ENCODE measurements at regions not wholly inside any gene's neighbourhood (a gene's known extent, or its start where the extent isn't known, plus 50 kb on each side); places are given as distances from the start of the nearest gene placed in this dataset.
"Not testable (repeated sequence)": the region's sequence is repeated elsewhere in the genome, so short reads cannot be mapped to it uniquely, and the experiment has no call there.

DNA sequence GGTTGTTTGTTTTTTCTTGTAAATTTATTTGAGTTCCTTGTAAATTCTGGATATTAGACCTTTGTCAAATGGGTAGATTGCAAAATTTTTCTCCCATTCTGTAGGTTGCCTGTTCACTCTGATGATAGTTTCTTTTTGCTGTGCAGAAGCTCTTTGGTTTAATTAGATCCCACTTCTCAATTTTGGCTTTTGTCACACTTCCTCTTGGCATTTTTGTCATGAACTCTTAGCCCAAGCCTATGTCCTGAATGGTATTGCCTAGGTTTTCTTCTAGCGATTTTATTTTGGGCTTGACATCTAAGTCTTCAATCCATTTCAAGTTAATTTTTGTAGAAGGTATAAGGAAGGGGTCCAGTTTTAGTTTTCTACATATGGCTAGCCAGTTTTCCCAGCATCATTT, 82.8 kb upstream of the PHACTR1 start:
- not testable (repeated sequence) for DNase-seq

DNA sequence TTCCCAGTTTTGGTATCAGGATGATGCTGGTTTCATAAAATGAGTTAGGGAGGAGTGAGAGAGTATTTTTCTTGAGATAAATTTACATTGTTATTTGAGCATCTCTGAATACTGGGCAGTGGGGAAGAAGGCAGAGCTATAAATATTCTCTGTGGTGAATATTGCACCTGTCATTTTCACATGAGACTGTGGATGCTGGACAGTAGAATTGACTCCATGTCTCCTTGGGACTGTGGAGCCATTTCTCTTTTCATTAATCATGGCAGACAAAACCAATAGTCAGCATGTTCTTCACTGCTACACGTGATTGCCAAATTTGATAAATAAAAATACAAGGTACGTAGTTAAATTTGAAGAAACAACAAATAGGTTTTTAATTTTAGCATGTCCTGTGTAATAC, 81.2 kb upstream of the PHACTR1 start:
- DNase-seq: no peak

DNA sequence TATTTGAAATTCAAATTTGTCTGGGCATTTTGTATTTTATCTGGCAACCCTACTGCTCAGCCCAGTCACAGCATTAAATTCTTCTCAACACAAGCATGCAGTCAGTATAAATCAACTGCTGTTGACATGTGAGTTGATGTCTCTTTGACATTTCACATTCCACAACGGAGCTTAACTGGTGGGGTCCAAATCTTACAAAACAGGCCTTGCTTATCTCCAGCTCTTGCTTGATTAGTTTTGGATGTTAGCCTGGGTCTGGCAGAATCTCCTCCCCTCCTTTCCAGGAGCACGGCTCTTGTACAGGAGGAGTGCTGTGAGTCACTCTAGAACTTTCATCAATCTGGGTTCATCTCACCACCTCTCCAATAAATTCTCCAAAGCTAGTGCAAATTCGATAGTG, 80.8 kb upstream of the PHACTR1 start:
- no peak for DNase-seq

DNA sequence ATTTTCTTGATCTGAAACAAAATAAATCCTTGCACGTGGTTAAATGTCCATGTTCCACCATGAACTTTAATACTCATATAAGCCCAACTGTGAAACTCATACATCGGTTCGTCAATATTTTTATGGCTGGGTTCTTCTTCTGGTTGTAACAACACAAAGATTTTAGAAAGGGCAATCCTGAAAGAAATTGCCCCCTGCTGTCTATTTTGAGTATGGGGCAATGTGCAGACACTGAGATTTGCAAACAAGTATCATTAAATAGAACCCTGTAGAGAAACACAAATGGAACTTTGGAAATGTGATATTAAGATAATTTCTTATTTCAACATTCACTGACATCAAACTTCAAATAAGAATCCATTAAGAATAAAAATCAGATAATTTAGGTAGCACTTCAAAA, 80.2 kb upstream of the PHACTR1 start:
- no peak for DNase-seq

DNA sequence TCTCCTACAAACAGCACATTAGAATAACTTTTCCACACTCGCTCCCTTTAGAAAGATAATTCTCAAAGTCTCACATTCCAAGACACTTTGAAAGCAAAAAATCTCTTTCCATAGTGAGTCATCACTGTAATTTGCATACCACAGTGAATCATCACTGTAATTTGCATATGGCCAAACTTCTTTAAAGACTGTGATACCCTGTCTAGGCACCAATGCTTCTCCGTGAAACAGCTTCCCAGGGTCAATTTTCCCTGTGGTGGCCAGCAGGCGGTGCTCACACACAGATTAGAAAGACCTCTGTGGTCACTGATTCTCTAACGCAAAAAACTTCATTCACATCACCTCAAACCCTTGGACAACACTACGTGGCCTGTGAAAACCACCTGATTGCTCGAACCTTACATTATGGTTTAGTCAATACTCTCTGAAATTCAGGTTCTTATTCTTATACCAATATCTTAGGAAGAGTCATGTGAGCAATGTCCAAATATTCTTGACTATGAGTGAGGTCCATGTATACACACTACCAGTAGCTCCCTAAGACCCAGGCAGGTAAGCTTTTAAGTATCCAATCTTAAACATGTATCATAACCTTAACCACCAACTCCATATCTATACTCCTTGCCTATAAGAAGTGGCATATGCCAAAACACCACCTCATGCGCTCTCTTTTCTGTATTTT, 78.5 kb upstream of the PHACTR1 start:
- peak; percentile 36 for DNase-seq

DNA sequence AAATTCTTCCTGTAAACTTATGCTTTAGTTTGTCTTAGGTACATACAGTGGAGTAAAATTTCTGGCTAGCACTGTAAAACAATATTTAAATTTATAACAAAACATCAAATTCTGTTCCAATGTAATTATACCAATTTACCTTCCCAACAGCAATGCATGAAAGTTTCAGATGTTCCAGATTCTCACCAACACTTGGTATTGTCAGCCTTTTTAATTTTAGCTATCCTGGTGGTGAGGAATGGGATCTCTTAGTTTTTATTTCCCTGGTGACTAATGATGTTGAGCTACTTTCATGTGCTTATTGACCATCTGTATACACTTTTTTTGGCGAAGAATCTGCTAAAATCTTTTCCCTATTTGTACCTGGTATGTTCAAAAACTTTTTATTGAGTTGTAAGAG, 76.1 kb upstream of the PHACTR1 start:
- no peak for DNase-seq

DNA sequence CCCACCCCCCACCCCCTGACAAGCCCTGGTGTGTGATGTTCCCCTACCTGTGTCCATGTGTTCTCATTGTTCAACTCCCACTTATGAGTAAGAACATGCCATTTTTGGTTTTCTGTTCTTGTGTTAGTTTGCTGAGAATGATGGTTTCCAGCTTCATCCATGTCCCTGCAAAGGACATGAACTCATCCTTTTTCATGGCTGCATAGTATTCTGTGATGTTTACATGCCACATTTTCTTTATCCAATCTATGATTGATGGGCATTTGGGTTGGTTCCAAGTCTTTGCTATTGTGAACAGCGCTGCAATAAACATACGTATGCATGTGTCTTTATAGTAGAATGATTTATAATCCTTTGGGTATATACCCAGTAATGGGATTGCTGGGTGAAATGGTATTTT, 74.8 kb upstream of the PHACTR1 start:
- DNase-seq: not testable (repeated sequence)

DNA sequence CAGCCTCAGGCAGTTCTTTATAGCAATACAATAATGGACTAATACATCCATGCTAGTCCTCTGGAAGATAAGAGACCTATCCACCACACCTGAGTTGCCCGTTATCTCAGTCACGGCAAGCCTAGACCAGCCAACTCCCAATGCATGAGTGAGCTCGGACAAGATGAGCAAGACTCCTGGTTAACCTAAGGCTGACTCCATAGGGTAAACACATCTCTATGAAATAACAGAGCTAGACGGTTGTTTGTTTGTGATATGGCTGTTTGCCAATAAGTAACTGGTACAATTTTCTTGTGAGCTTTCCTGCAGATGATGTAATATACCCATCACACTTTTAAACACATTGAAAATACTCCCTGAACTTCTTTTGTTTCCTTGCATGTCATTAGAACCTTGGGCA, 70.6 kb upstream of the PHACTR1 start:
- DNase-seq: no peak

DNA sequence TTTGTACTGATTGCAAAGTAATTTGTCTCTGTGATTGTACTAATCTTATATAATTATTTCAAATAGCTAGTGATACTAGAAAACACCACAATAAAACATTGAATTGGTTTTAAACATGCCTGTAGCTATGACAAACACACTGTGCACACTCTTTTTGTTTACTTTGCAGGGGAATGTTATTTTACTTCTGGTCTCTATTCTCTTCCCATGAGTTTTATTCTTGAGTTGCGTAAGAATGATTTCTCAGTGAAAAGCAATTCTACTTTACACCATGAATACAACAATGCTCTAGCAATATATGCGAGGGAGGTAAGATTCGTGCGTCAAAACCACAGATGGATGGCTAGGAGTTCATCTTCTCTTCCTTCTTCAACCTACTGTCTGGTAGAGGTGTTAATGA, 68.4 kb upstream of the PHACTR1 start:
- DNase-seq: no peak

DNA sequence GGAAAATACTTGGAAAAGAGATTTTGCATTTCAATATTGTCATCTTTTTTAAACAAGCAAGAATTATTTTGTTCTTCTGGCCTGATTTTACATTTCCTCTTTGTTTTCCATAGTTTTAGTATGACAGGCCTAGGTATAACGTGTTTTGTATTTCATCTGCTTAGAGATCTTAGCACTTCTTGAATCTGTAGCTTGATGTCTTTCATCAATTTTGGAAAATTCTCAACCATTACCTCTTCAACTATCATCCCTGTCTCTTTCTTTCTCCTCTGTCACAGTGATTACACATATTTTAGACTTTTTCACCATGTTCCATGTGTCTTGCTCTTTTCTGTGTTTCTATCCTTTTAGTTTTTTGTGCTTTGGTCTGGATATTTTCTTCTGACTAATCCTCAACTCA, 67.2 kb upstream of the PHACTR1 start:
- DNase-seq: no peak

DNA sequence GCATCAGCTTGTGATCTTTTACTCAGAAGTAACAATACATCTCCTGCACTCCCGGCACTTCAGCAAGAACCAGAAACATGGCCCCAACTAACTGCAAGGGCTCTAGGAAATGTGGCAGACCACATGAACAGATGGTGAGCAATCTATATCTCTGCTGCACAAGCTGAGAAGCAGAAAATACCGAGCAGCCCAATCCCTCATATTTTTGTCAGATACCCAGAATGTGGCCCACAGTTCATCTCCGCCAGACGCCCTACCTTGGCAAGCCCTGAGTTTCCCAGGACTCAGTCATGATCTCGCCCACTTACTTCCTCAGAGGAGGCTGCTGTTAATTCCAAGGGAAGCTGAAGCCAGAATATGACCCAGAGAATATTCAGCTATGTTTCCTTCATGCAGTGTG, 63.1 kb upstream of the PHACTR1 start:
- DNase-seq: no peak

DNA sequence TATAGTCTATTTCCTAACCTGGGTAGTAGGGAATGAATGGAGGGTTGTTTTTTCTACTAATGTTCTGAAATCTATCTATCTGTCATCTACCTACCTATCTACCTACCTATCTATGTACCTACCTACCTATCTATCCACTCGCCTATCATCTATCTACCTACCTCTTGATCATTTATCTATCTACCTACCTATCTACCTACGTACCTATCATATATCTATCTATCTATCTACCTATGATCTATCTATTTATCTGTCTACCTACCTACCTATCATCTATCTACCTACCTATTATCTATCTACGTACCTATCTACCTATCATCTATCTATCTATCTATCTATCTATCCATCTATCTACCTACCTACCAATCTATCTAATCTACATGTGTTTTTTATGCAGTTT, 62.5 kb upstream of the PHACTR1 start:
- DNase-seq: no peak

DNA sequence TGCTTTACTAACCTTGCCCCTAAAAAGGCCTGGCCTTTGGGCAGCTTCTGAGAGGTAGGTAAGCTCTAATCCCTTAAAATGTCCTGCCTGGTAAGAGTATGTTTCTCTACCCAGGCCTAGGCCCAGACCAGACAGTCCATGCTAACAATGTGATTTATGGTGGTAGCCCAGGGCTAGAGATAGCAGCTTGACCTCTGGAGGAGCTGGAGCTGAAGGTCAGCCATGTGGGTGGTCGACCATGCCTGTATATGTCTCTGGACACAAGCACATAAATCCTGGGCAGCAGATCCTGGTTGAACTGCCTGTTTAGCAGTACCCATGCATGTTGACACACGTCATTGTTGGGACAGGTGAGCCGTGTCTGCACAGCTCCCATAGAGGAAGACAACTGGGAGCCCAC, 62.1 kb upstream of the PHACTR1 start:
- DNase-seq: no peak

DNA sequence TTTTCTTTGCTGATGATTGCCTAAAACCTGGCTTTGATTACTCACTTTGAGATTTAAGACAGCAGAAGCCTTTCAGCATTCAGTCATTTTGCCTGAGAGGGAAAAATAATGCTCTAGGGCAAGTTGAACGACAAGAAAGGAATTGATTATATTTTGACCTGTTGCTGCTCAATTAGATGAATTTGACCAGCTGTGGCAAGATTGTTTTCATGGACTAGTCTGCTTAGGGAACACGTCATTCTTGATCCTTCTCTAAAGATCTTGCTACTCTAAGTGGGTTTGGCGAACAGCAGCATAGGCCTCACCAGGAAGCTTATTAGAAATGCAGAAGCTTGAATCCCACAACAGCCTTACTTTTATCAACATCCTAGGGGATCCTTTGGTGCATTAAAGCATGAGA, 59.7 kb upstream of the PHACTR1 start:
- DNase-seq: no peak

DNA sequence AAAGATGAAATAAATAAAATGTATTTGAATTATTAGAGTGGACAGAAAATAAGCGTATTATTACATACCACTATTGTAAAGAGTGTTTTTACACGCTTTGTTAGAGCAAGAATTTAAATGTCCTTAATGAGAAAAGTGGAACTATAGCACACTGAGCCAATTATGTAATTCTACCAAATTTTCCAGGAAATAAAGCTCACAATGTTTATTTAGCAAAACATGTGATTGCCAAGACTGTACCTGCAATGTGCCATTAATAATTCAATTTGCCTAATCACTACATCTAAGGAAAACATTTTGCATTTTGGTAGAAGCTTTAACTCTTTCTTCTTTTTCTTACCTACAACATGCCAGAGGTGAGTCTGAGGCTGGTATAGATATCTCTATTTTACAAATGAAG, 58.7 kb upstream of the PHACTR1 start:
- no peak for DNase-seq

DNA sequence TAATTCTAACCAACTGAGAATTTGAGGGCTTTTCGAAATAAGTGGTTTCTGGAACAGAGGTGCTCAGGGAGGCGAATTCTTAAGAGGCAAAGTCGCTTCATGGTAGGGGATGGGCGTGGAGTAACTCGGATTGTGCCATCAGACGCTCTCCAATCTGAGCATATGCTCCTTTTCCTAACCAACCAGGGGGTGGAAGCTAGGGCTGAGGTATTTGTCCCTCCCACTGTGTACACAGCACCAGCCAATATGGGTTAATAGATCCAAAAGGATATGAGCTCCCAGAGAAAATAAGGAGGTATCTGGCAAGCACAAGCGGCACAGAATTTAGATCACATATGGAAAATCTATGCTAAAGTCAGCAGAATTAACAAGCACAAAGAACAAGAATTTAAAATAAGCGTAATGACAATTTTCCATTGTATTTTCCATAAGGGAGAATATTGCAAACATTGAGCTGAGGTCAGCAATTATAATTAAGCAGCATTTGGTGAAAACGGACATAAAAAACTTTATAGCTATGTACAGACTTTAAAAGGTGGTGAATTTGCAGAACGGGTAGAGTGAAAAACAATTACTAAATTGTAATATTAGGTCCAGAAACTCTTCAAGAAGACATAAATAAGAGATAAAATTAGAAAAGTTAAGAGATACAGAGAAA, 55.0 kb upstream of the PHACTR1 start:
- no peak for DNase-seq
